ENCODE measurements at regions not wholly inside any gene's neighbourhood (a gene's known extent, or its start where the extent isn't known, plus 50 kb on each side); places are given as distances from the start of the nearest gene placed in this dataset.

- H3K4me1 ChIP-seq (ENCODE audit: control insufficient read depth, insufficient read depth, low read length), result peaks cover 16% of the 10 kb centered on the region
- no peaks in the 10 kb centered on the region for H3K36me3 ChIP-seq (ENCODE audit: control insufficient read depth, insufficient read depth, low read length)
- no peak overlapping the region for H3K9ac ChIP-seq (ENCODE audit: low read depth, low read length)
- H3K27ac ChIP-seq (ENCODE audit: low read depth, low read length), result no peak overlapping the region
- H3K4me3 ChIP-seq (ENCODE audit: low read depth, low read length), result no peak overlapping the region
- no peaks in the 10 kb centered on the region; the same call in 1 of the 2 replicates for H3K27me3 ChIP-seq (ENCODE audit: control insufficient read depth, insufficient read depth, low read length)
- H3K9me3 ChIP-seq (ENCODE audit: control insufficient read depth, insufficient read depth, low read length), result no peaks in the 10 kb centered on the region
Measured at GRCh38 chr15:45784656-45785055, 149.8 kb downstream of the SQOR start.

DNA sequence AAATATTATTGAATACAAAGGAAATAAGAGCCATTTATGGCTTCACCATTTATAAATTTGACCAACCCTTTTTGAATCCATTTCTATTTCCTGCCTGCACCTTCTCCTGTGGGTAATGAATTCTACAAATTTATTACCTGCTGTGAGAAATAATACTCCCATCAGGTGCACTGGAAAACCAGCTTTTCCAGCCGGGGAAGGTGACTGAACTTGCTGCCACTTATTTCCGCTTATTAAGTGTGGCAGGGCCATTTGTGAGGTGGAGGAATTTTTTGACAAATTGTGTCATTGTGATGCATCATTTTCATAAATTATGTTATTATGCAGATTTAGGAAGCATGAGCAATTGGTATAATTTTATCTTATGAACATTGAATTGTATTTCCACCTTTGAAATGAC lies 151.1 kb downstream of the SQOR start:
- Histone ChIP-seq H3K4me3 (ENCODE audit: low read depth, low read length) (no peak overlapping the region), H3K27ac (ENCODE audit: low read depth, low read length) (no peak overlapping the region), H3K9ac (ENCODE audit: low read depth, low read length) (no peak overlapping the region), H3K36me3 (ENCODE audit: control insufficient read depth, insufficient read depth, low read length) (no peaks in the 10 kb centered on the region), H3K9me3 (ENCODE audit: control insufficient read depth, insufficient read depth, low read length) (no peaks in the 10 kb centered on the region), H3K4me1 (ENCODE audit: control insufficient read depth, insufficient read depth, low read length) (peaks cover 14% of the 10 kb centered on the region), H3K27me3 (ENCODE audit: control insufficient read depth, insufficient read depth, low read length) (no peaks in the 10 kb centered on the region; the same call in 1 of the 2 replicates)

- Histone ChIP-seq H3K9ac (ENCODE audit: low read depth, low read length) (no peak overlapping the region), H3K4me1 (ENCODE audit: control insufficient read depth, insufficient read depth, low read length) (no peaks in the 10 kb centered on the region), H3K27me3 (ENCODE audit: control insufficient read depth, insufficient read depth, low read length) (no peaks in the 10 kb centered on the region; the same call in 1 of the 2 replicates), H3K27ac (ENCODE audit: low read depth, low read length) (no peak overlapping the region), H3K36me3 (ENCODE audit: control insufficient read depth, insufficient read depth, low read length) (no peaks in the 10 kb centered on the region), H3K9me3 (ENCODE audit: control insufficient read depth, insufficient read depth, low read length) (no peaks in the 10 kb centered on the region), H3K4me3 (ENCODE audit: low read depth, low read length) (no peak overlapping the region)
Measured at GRCh38 chr15:45790325-45790943, 155.6 kb downstream of the SQOR start.

DNA sequence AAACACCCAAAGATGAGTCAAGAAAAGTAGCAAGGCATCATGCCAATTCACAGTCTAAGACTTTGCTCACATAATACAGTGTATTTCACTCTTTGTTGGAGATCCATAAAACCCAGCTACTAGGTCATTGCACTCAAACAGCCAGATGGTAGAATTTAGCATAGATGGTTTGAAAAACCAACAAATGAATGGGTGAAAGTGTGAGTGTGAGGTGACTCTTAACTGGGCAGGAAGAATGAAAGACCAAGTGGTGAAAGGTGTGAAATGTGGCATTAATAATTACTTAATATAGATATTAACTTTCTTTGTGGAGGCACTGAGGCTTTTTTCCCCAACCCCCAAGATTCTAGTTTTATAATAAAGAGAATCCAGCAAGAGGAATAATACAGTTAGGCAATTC lies 159.5 kb downstream of the SQOR start:
- Histone ChIP-seq H3K36me3 (ENCODE audit: control insufficient read depth, insufficient read depth, low read length) (no peaks in the 10 kb centered on the region), H3K4me1 (ENCODE audit: control insufficient read depth, insufficient read depth, low read length) (no peaks in the 10 kb centered on the region), H3K9ac (ENCODE audit: low read depth, low read length) (no peak overlapping the region), H3K9me3 (ENCODE audit: control insufficient read depth, insufficient read depth, low read length) (no peaks in the 10 kb centered on the region), H3K27me3 (ENCODE audit: control insufficient read depth, insufficient read depth, low read length) (no peaks in the 10 kb centered on the region; the same call in 1 of the 2 replicates), H3K27ac (ENCODE audit: low read depth, low read length) (no peak overlapping the region), H3K4me3 (ENCODE audit: low read depth, low read length) (no peak overlapping the region)

DNA sequence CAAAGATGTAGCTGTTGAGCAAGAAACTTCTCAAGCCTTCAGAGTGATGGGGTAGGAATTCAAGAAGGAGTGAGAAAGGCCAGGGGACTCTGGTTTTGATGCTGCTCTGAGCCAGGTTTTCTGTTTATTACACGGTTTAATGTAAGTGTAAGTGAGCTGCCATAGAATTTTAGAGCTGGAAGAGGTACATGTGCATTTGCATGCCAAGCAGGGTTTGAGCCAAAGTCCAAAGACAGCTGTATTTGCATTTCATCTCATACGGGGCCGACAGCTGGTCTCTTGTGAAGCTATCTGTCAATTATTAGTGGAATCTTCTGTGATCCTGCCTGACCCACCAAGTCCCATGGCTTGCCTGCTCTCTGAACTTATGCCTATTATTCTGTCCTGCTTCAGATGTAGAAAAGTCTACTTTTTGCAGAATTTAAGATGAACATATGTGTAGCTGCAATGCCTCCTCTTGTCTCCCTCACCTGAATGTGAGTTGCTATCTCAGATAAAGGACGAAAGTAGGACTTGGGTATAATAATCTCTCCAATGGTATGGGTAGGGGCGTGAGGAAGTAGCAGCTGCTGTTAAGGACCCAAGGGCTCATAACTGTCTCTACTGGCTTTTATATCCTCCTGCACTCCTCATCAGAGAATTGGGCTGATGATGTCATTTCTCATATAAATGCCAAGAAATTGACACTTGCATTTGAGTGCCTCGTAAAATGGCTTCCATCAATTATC lies 160.0 kb downstream of the SQOR start:
- Histone ChIP-seq H3K9ac (ENCODE audit: low read depth, low read length) (no peak overlapping the region), H3K27me3 (ENCODE audit: control insufficient read depth, insufficient read depth, low read length) (no peaks in the 10 kb centered on the region; the same call in 1 of the 2 replicates), H3K36me3 (ENCODE audit: control insufficient read depth, insufficient read depth, low read length) (no peaks in the 10 kb centered on the region), H3K4me1 (ENCODE audit: control insufficient read depth, insufficient read depth, low read length) (no peaks in the 10 kb centered on the region), H3K4me3 (ENCODE audit: low read depth, low read length) (no peak overlapping the region), H3K27ac (ENCODE audit: low read depth, low read length) (no peak overlapping the region), H3K9me3 (ENCODE audit: control insufficient read depth, insufficient read depth, low read length) (no peaks in the 10 kb centered on the region)

DNA sequence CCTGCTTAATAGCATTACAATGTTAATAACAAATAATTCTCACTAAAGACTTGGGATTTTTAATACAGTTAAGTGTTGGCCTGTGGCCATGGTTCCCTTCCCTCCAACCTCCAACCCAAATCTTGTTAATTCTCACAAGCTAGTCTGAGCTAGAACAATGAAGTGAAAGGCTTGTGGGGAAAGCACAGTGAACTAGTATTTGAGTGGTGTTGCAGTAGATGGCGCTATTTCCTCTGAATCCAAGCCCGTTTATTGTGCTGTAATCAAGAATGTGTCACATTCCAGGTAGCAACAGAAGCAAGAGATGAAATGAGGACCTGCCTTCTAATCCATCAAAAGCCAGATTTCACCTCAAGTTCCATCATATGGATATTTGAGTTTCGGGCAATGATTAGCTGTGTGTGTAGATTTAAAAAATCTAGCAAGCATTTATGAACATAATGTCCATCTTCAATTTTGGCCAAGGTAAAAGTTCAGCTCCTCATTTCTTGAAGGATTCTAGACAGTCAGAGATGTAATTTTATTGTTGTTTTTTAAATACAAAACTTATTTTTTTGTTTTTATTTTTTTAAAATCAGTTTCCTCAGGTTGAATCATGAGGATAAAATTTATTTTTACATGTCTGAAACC lies 160.7 kb downstream of the SQOR start:
- Histone ChIP-seq H3K36me3 (ENCODE audit: control insufficient read depth, insufficient read depth, low read length) (no peaks in the 10 kb centered on the region), H3K27ac (ENCODE audit: low read depth, low read length) (no peak overlapping the region), H3K4me1 (ENCODE audit: control insufficient read depth, insufficient read depth, low read length) (no peaks in the 10 kb centered on the region), H3K4me3 (ENCODE audit: low read depth, low read length) (no peak overlapping the region), H3K27me3 (ENCODE audit: control insufficient read depth, insufficient read depth, low read length) (no peaks in the 10 kb centered on the region; the same call in 1 of the 2 replicates), H3K9me3 (ENCODE audit: control insufficient read depth, insufficient read depth, low read length) (no peaks in the 10 kb centered on the region), H3K9ac (ENCODE audit: low read depth, low read length) (no peak overlapping the region)

- Histone ChIP-seq H3K27me3 (ENCODE audit: control insufficient read depth, insufficient read depth, low read length) (no peaks in the 10 kb centered on the region; the same call in 1 of the 2 replicates), H3K27ac (ENCODE audit: low read depth, low read length) (no peak overlapping the region), H3K36me3 (ENCODE audit: control insufficient read depth, insufficient read depth, low read length) (no peaks in the 10 kb centered on the region), H3K4me3 (ENCODE audit: low read depth, low read length) (no peak overlapping the region), H3K9ac (ENCODE audit: low read depth, low read length) (no peak overlapping the region), H3K4me1 (ENCODE audit: control insufficient read depth, insufficient read depth, low read length) (no peaks in the 10 kb centered on the region), H3K9me3 (ENCODE audit: control insufficient read depth, insufficient read depth, low read length) (no peaks in the 10 kb centered on the region)
Measured at GRCh38 chr15:45796433-45796832, 161.6 kb downstream of the SQOR start.

DNA sequence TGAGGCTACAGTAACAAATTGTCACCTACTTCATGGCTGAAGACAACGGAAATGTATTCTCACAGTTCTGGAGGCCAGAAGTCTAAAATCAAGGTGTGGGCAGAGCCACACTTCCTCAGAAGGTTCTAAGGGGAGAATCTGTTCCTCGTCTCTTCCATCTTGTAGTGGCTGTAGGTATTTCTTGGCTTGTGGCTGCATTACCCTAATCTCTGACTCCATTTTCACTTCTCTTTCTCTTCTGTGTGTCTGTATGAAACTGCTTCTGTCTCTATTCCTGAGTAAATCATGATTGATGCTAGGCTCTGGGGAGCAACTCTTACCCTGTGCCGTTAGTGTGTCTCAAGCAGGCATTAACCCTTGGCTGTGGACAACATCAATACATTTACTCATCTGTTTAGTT lies 164.7 kb downstream of the SQOR start:
- no peak overlapping the region for H3K27ac ChIP-seq (ENCODE audit: low read depth, low read length)
- no peaks in the 10 kb centered on the region for H3K36me3 ChIP-seq (ENCODE audit: control insufficient read depth, insufficient read depth, low read length)
- H3K27me3 ChIP-seq (ENCODE audit: control insufficient read depth, insufficient read depth, low read length), result no peaks in the 10 kb centered on the region
- no peak overlapping the region for H3K9ac ChIP-seq (ENCODE audit: low read depth, low read length)
- H3K4me3 ChIP-seq (ENCODE audit: low read depth, low read length), result no peak overlapping the region
- no peaks in the 10 kb centered on the region for H3K4me1 ChIP-seq (ENCODE audit: control insufficient read depth, insufficient read depth, low read length)
- no peaks in the 10 kb centered on the region for H3K9me3 ChIP-seq (ENCODE audit: control insufficient read depth, insufficient read depth, low read length)

DNA sequence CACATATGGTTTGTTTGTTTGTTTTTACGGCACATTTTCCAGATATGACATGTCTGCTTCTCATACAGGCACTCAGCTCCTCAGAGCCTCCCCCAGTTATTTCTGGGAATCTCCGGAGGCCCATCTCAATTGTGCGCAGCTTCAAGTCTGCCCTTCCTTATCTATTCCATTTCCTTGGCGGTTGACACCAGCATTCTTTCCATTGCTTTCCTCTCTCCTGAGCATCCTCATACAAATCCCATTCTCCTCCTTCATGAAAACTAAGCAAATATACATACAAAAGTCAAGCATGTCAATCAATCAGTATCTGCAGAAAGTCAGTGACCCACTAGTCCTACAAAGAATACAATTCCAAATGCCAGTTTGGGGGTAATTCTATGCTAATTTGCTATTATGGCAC lies 166.7 kb downstream of the SQOR start:
- H3K27me3 ChIP-seq (ENCODE audit: control insufficient read depth, insufficient read depth, low read length), result no peaks in the 10 kb centered on the region
- H3K36me3 ChIP-seq (ENCODE audit: control insufficient read depth, insufficient read depth, low read length), result no peaks in the 10 kb centered on the region
- H3K9me3 ChIP-seq (ENCODE audit: control insufficient read depth, insufficient read depth, low read length), result no peaks in the 10 kb centered on the region
- H3K9ac ChIP-seq (ENCODE audit: low read depth, low read length), result no peak overlapping the region
- no peaks in the 10 kb centered on the region for H3K4me1 ChIP-seq (ENCODE audit: control insufficient read depth, insufficient read depth, low read length)
- no peak overlapping the region for H3K27ac ChIP-seq (ENCODE audit: low read depth, low read length)
- H3K4me3 ChIP-seq (ENCODE audit: low read depth, low read length), result no peak overlapping the region

- Histone ChIP-seq H3K9ac (ENCODE audit: low read depth, low read length) (no peak overlapping the region), H3K27me3 (ENCODE audit: control insufficient read depth, insufficient read depth, low read length) (no peaks in the 10 kb centered on the region)
Measured at GRCh38 chr15:45802140-45802539, 167.3 kb downstream of the SQOR start.

GRCh38 chr15:45804028-45804427 lies 169.2 kb downstream of the SQOR start:
- Histone ChIP-seq H3K9me3 (ENCODE audit: control insufficient read depth, insufficient read depth, low read length) (no peaks in the 10 kb centered on the region), H3K4me1 (ENCODE audit: control insufficient read depth, insufficient read depth, low read length) (no peaks in the 10 kb centered on the region)

More at GRCh38 chr15:45802140-45802539, 167.3 kb downstream of the SQOR start:
- Histone ChIP-seq H3K4me3 (ENCODE audit: low read depth, low read length) (no peak overlapping the region), H3K36me3 (ENCODE audit: control insufficient read depth, insufficient read depth, low read length) (no peaks in the 10 kb centered on the region), H3K4me1 (ENCODE audit: control insufficient read depth, insufficient read depth, low read length) (no peaks in the 10 kb centered on the region), H3K9me3 (ENCODE audit: control insufficient read depth, insufficient read depth, low read length) (no peaks in the 10 kb centered on the region), H3K27ac (ENCODE audit: low read depth, low read length) (no peak overlapping the region)

More at GRCh38 chr15:45804028-45804427, 169.2 kb downstream of the SQOR start:
- Histone ChIP-seq H3K27ac (ENCODE audit: low read depth, low read length) (no peak overlapping the region), H3K36me3 (ENCODE audit: control insufficient read depth, insufficient read depth, low read length) (no peaks in the 10 kb centered on the region), H3K9ac (ENCODE audit: low read depth, low read length) (no peak overlapping the region), H3K4me3 (ENCODE audit: low read depth, low read length) (no peak overlapping the region), H3K27me3 (ENCODE audit: control insufficient read depth, insufficient read depth, low read length) (no peaks in the 10 kb centered on the region)
